Mesendoderm (in vitro differentiated cells): ENCODE measurements at regions not wholly inside any gene's neighbourhood (a gene's known extent, or its start where the extent isn't known, plus 50 kb on each side); places are given as distances from the start of the nearest gene placed in this dataset.

ENCODE experiments used
- DNase-seq: peaks from one replicate; pipeline ENCODE4 v3.0.0; 2013
- H2AK5ac ChIP-seq: 2 replicates; pipeline ENCODE4 v1.6.1; 2013; ENCODE audit warnings: low read length, inconsistent platforms
- H2BK120ac ChIP-seq: 2 replicates; pipeline ENCODE4 v1.6.1; 2013; ENCODE audit warnings: low read depth, mild to moderate bottlenecking, low read length, moderate library complexity, mixed read lengths
- H2BK15ac ChIP-seq: replicated peaks from 2 replicates; pipeline ENCODE4 v1.6.1; 2013; ENCODE audit warnings: low read depth, mild to moderate bottlenecking, moderate library complexity
- H2BK5ac ChIP-seq: 2 replicates; pipeline ENCODE4 v1.6.1; 2013; ENCODE audit warnings: low read length, inconsistent platforms
- H3K18ac ChIP-seq: 2 replicates; pipeline ENCODE4 v1.6.1; 2013; ENCODE audit warnings: mild to moderate bottlenecking, low read length, mixed read lengths
- H3K23ac ChIP-seq: one replicate; pipeline ENCODE4 v1.6.1; 2013; ENCODE audit warnings: low read length
- H3K27ac ChIP-seq: 2 replicates; pipeline ENCODE4 v1.5.1; 2013; ENCODE audit warnings: low read depth, mild to moderate bottlenecking, inconsistent platforms, low read length, moderate library complexity
- H3K27me3 ChIP-seq: 2 replicates; pipeline ENCODE4 v1.6.1; 2013; ENCODE audit warnings: low read length, control low read depth, mild to moderate bottlenecking, inconsistent platforms; ENCODE audit not compliant: insufficient read depth, poor library complexity
- H3K36me3 ChIP-seq: 2 replicates; pipeline ENCODE4 v1.6.1; 2013; ENCODE audit warnings: low read length, inconsistent platforms; ENCODE audit not compliant: control insufficient read depth, insufficient read depth
- H3K4ac ChIP-seq: one replicate; pipeline ENCODE4 v1.6.1; 2013; ENCODE audit warnings: low read depth, mild to moderate bottlenecking, low read length, moderate library complexity
- H3K4me1 ChIP-seq: 2 replicates; pipeline ENCODE4 v1.6.1; 2013; ENCODE audit warnings: low read depth, low read length, inconsistent platforms; ENCODE audit not compliant: control insufficient read depth
- H3K4me2 ChIP-seq: 2 replicates; pipeline ENCODE4 v1.6.1; 2013; ENCODE audit warnings: low read length
- H3K4me3 ChIP-seq: 2 replicates; pipeline ENCODE4 v1.5.1; 2013; ENCODE audit warnings: mild to moderate bottlenecking, low read length
- H3K56ac ChIP-seq: one replicate; pipeline ENCODE4 v1.6.1; 2013; ENCODE audit warnings: low read length
- H3K79me1 ChIP-seq: 2 replicates; pipeline ENCODE4 v1.6.1; 2013; ENCODE audit warnings: low read length, inconsistent platforms
- H3K79me2 ChIP-seq: 2 replicates; pipeline ENCODE4 v1.6.1; 2013; ENCODE audit warnings: mild to moderate bottlenecking, low read length; ENCODE audit not compliant: control insufficient read depth, insufficient read depth
- H3K9ac ChIP-seq: 2 replicates; pipeline ENCODE4 v1.6.1; 2013; ENCODE audit warnings: low read length, inconsistent platforms
- H4K5ac ChIP-seq: one replicate; pipeline ENCODE4 v1.6.1; 2013; ENCODE audit warnings: low read length
- H4K8ac ChIP-seq: one replicate; pipeline ENCODE4 v1.6.1; 2013; ENCODE audit warnings: low read depth, mild to moderate bottlenecking, control low read depth, low read length, moderate library complexity
- WGBS: extraction: QIAGEN DNeasy Blood & Tissue Kit; methylation state at CpG from one replicate; pipeline ENCODE4 v1.1.7; 2013; ENCODE audit warnings: low lambda C conversion rate, missing lambda C conversion rate; ENCODE audit not compliant: insufficient coverage; ENCODE audit errors: extremely low coverage; 5-methylcytosine and 5-hydroxymethylcytosine counted together

DNA sequence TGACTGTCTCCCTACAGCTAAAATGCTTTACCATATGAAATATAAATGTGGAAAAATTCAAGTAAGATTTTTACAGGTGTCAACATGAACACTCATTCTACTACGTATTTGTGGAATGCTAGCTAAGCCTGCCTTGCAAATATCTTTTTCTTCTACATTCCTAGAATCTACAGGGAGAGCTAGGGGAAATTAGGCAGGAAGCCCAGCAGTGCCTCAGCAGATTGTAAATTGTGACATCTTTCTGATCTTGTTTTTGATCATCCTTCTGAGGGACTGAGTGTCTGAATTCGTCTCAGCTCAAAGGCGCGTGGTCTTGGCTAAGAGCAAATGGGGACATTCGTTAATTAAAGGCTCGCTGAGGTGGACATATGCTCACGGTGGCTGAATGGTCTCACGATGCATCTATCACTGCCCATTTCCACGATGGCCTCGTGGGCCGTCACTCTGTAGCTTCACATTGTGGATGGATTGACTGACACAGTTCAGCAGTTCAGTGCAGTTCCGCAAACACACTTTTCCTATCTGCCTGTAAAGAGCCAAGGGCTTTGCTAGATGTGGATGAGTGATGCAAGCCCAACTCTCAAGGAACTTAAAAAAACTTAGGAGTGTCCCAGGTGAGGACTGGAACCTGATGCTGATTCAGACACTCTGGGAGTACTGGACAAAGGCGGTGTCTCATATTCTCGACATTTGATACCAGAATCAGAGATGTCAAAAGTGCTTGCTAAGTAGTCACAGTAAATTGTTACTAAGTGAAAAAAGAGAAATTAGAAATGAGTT is 562.5 kb downstream of the EFNB2 start:
- Histone ChIP-seq H2AK5ac (no peak overlapping the region), H3K18ac (no peak overlapping the region), H2BK5ac (no peak overlapping the region), H3K9ac (no peak overlapping the region), H3K36me3 (no peaks in the 10 kb centered on the region), H3K4me1 (no peaks in the 10 kb centered on the region), H3K56ac (no peak overlapping the region), H3K23ac (no peak overlapping the region), H2BK15ac (no peak overlapping the region), H3K79me1 (no peaks in the 10 kb centered on the region), H3K79me2 (no peaks in the 10 kb centered on the region), H3K27me3 (no peaks in the 10 kb centered on the region), H3K4me3 (no peak overlapping the region), H3K4me2 (no peak overlapping the region), H4K8ac (no peak overlapping the region), H3K27ac (no peak overlapping the region), H2BK120ac (no peak overlapping the region), H4K5ac (no peak overlapping the region), H3K4ac (no peak overlapping the region)
- WGBS, result no CpG with 5 or more reads among the region's 14 CpGs
- DNase-seq, result no peak

DNA sequence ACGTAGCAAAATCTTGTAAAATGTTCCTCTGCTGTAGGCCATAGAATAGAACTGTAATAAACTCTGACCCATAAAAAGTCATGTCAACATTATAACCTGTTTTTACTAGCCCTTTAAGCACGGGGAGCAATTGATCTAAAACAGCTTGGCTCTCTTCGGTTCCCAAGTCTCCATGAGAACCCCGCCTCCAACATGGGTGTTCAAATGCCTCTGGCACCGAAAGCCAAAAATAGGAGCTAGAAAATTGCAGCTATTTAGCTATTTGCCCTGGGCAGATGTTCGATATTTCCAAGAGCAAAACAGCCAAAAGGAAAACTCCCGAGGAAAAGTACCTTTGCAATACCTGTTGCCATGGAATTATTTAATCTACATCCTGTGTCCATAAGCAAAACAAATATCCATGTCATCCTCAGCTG is 563.1 kb downstream of the EFNB2 start:
- no peak overlapping the region for H3K23ac ChIP-seq
- no CpG with 5 or more reads among the region's 7 CpGs for WGBS
- H3K4me2 ChIP-seq, result no peak overlapping the region
- no peaks in the 10 kb centered on the region for H3K27me3 ChIP-seq
- no peak overlapping the region for H3K9ac ChIP-seq
- H4K8ac ChIP-seq, result no peak overlapping the region
- no peak overlapping the region for H3K56ac ChIP-seq
- H2BK120ac ChIP-seq, result no peak overlapping the region
- no peak overlapping the region for H3K18ac ChIP-seq
- H4K5ac ChIP-seq, result no peak overlapping the region
- no peak overlapping the region for H2BK15ac ChIP-seq
- H3K79me1 ChIP-seq, result no peaks in the 10 kb centered on the region
- no peak overlapping the region for H3K4me3 ChIP-seq
- H3K4me1 ChIP-seq, result no peaks in the 10 kb centered on the region
- no peak overlapping the region for H3K4ac ChIP-seq
- H3K79me2 ChIP-seq, result no peaks in the 10 kb centered on the region
- DNase-seq, result no peak
- H3K27ac ChIP-seq, result no peak overlapping the region
- H2AK5ac ChIP-seq, result no peak overlapping the region
- H2BK5ac ChIP-seq, result no peak overlapping the region
- no peaks in the 10 kb centered on the region for H3K36me3 ChIP-seq

DNA sequence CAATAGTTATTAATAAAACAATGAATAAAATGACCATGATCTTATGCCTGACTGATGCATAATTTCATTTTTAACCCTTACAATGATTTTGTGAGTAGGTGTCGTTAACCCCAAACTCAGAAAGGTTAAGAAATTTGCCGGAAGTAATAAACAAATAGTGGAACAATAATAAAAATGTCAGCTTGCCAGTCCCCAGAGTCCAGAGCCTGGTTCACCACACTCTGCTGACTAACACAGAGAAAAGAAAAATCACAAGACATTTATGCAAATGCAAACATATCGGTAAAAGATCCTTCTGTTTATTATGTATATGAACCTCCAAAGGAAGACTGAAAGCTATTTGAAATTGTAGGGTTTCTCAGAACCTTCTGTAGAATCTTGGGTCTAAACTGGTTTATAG is 563.7 kb downstream of the EFNB2 start:
- H3K4ac ChIP-seq, result no peak overlapping the region
- H4K5ac ChIP-seq, result no peak overlapping the region
- no peak overlapping the region for H3K56ac ChIP-seq
- H3K18ac ChIP-seq, result no peak overlapping the region
- H3K23ac ChIP-seq, result no peak overlapping the region
- H3K36me3 ChIP-seq, result no peaks in the 10 kb centered on the region
- H4K8ac ChIP-seq, result no peak overlapping the region
- H3K4me3 ChIP-seq, result no peak overlapping the region
- H3K4me2 ChIP-seq, result no peak overlapping the region
- H3K27ac ChIP-seq, result no peak overlapping the region
- no peak overlapping the region for H2AK5ac ChIP-seq
- no peaks in the 10 kb centered on the region for H3K79me1 ChIP-seq
- H3K27me3 ChIP-seq, result no peaks in the 10 kb centered on the region
- H2BK15ac ChIP-seq, result no peak overlapping the region
- H3K9ac ChIP-seq, result no peak overlapping the region
- H2BK5ac ChIP-seq, result no peak overlapping the region
- no peaks in the 10 kb centered on the region for H3K79me2 ChIP-seq
- no peaks in the 10 kb centered on the region for H3K4me1 ChIP-seq
- no peak overlapping the region for H2BK120ac ChIP-seq
- no CpG with 5 or more reads among the region's 3 CpGs for WGBS
- DNase-seq, result no peak

DNA sequence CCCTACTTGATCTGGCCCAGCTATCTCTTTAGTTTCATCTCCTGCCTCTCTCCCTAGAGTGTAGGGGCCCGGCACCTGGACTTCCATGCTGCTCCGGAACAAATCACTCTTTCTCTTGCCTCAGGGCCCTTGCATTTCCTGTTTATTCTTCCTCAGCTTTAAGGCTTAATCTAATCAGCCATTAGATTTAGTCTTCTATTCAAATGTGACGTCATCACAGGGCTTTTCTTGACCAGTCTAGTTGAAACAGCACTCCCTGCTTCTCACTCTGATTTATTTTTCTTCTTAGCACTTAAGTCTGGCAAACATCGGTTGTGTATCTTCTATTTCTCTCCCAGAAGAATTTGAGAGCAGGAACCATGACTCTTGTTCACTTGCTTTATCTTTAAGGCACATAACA is 564.1 kb downstream of the EFNB2 start:
- no peaks in the 10 kb centered on the region for H3K36me3 ChIP-seq
- no peak overlapping the region for H2BK15ac ChIP-seq
- DNase-seq, result peak; percentile 62
- no peak overlapping the region for H3K9ac ChIP-seq
- H3K56ac ChIP-seq, result no peak overlapping the region
- no peak overlapping the region for H2BK5ac ChIP-seq
- H3K79me2 ChIP-seq, result no peaks in the 10 kb centered on the region
- H3K27ac ChIP-seq, result no peak overlapping the region
- no peaks in the 10 kb centered on the region for H3K4me1 ChIP-seq
- no peaks in the 10 kb centered on the region for H3K79me1 ChIP-seq
- no peak overlapping the region for H2BK120ac ChIP-seq
- H3K4ac ChIP-seq, result no peak overlapping the region
- H3K4me3 ChIP-seq, result no peak overlapping the region
- H2AK5ac ChIP-seq, result no peak overlapping the region
- WGBS, result no CpG with 5 or more reads among the region's 4 CpGs
- no peak overlapping the region for H3K23ac ChIP-seq
- H3K27me3 ChIP-seq, result no peaks in the 10 kb centered on the region
- H3K4me2 ChIP-seq, result no peak overlapping the region
- H4K5ac ChIP-seq, result no peak overlapping the region
- no peak overlapping the region for H4K8ac ChIP-seq
- H3K18ac ChIP-seq, result no peak overlapping the region

DNA sequence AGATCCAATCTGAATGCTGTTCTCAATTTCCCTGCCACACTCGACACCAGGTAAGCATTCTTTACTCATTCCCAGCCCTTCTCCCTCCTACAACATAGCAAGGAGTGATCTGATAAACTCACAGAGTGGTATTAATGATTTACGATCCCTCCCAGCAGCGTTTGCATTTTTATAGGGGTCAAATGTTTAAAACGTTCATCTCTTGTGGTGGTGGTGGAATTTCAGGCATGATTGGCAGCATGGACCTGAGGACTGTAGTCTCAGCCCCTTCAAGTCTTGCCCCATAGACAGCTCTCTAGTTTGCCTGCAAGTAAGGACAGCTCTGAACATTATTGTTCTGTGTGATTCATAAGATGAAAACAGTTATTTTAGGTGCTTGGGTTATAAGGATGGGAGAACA is 565.7 kb downstream of the EFNB2 start:
- Histone ChIP-seq H3K18ac (no peak overlapping the region), H3K23ac (no peak overlapping the region), H2BK15ac (no peak overlapping the region), H2AK5ac (no peak overlapping the region), H2BK5ac (no peak overlapping the region), H3K27me3 (no peaks in the 10 kb centered on the region), H4K5ac (no peak overlapping the region), H2BK120ac (no peak overlapping the region), H3K4me1 (no peaks in the 10 kb centered on the region), H3K4me2 (no peak overlapping the region), H3K79me1 (no peaks in the 10 kb centered on the region), H4K8ac (no peak overlapping the region), H3K9ac (no peak overlapping the region), H3K27ac (no peak overlapping the region), H3K4me3 (no peak overlapping the region), H3K36me3 (no peaks in the 10 kb centered on the region), H3K56ac (no peak overlapping the region), H3K4ac (no peak overlapping the region), H3K79me2 (no peaks in the 10 kb centered on the region)
- DNase-seq, result no peak
- no CpG with 5 or more reads among the region's 4 CpGs for WGBS

DNA sequence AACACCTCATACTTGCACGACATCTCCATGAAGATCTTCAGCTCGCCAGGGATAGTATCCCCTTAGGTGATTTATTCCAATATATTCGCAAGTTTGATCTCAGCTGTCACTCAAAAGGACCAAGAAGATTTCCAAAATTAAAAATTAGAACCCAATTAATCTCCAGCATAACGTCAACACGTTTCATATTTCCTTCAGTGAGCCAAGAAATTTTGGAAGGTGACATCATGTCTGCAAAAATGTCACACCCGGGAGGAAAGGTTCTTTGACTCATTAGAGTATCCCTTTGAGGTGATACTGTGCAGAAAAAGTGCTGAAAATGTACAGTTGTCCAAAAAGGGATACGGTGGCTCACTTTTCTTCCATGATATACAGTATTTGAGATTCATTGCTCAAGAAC is 569.6 kb downstream of the EFNB2 start:
- H3K4me3 ChIP-seq, result no peak overlapping the region
- no peak overlapping the region for H3K4ac ChIP-seq
- H3K79me1 ChIP-seq, result no peaks in the 10 kb centered on the region
- no peaks in the 10 kb centered on the region for H3K27me3 ChIP-seq
- H3K18ac ChIP-seq, result no peak overlapping the region
- H2BK15ac ChIP-seq, result no peak overlapping the region
- no peak overlapping the region for H3K27ac ChIP-seq
- H3K4me1 ChIP-seq, result no peaks in the 10 kb centered on the region
- H4K5ac ChIP-seq, result no peak overlapping the region
- no peak overlapping the region for H4K8ac ChIP-seq
- no peak overlapping the region for H3K4me2 ChIP-seq
- no peak overlapping the region for H2AK5ac ChIP-seq
- no peak for DNase-seq
- H3K23ac ChIP-seq, result no peak overlapping the region
- H3K9ac ChIP-seq, result no peak overlapping the region
- no peak overlapping the region for H2BK120ac ChIP-seq
- no peaks in the 10 kb centered on the region for H3K36me3 ChIP-seq
- H2BK5ac ChIP-seq, result no peak overlapping the region
- no CpG with 5 or more reads among the region's 7 CpGs for WGBS
- no peak overlapping the region for H3K56ac ChIP-seq
- no peaks in the 10 kb centered on the region for H3K79me2 ChIP-seq
